ENCODE measurements at regions not wholly inside any gene's neighbourhood (a gene's known extent, or its start where the extent isn't known, plus 50 kb on each side); places are given as distances from the start of the nearest gene placed in this dataset.
"Not testable (repeated sequence)": the region's sequence is repeated elsewhere in the genome, so short reads cannot be mapped to it uniquely, and the experiment has no call there.

DNA sequence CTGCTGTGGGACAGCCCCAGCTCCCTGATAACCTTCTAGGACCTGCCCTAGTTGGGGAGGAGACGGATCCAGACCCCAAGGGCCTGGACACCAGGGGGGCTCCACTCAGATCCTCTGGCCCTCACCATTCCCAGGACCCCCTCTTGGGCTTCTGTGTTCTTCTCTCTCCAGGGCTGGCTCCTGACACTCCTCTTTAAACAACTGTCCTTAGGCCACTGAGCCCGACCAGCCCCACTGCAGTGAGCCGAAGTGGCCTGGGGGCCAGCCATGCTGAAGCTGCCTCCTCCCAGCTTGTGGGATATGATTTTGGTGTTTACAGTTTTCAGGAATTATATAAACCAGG lies 272.4 kb upstream of the SFSWAP start:
- H3K27ac ChIP-seq (ENCODE audit: low read depth, low read length); H2BK20ac ChIP-seq (ENCODE audit: low read length); H3K9ac ChIP-seq (replicated peaks in 1 of 4; ENCODE audit: extremely low read depth in 1 of 4, low read depth in 3 of 4, low read length in 3 of 4); H4K20me1 ChIP-seq (replicated peaks in 1 of 2; ENCODE audit: control insufficient read depth in 1 of 2, insufficient read depth in 2 of 2, low read length in 2 of 2); H3K18ac ChIP-seq (ENCODE audit: extremely low read depth, low read length); H3K23me2 ChIP-seq (ENCODE audit: low read depth, low read length); H3K9me3 ChIP-seq (ENCODE audit: insufficient read depth in 2 of 2, low read depth in 1 of 2, low read length in 1 of 2); H2BK12ac ChIP-seq (ENCODE audit: low read depth, low read length); H4K91ac ChIP-seq (replicated peaks; ENCODE audit: insufficient read length, low read length); FAIRE-seq; H3K56ac ChIP-seq (replicated peaks; ENCODE audit: insufficient read length, low read depth, low read length); H3K4ac ChIP-seq (replicated peaks; ENCODE audit: insufficient read length, low read depth, low read length); H3K4me3 ChIP-seq (ENCODE audit: extremely low read depth in 1 of 4, insufficient read depth in 2 of 4, low read depth in 3 of 4, low read length in 4 of 4); H3K27me3 ChIP-seq (replicated peaks in 1 of 4; ENCODE audit: control insufficient read depth in 3 of 4, extremely low read depth in 1 of 4, insufficient read depth in 3 of 4, low read length in 3 of 4); H2AFZ ChIP-seq (ENCODE audit: low read length); H2BK15ac ChIP-seq (ENCODE audit: low read length); H2AK5ac ChIP-seq (ENCODE audit: low read depth, low read length); H4K5ac ChIP-seq (ENCODE audit: insufficient read length, low read depth, low read length); H3K4me1 ChIP-seq (replicated peaks in 1 of 4; ENCODE audit: control insufficient read depth in 3 of 4, insufficient read depth in 4 of 4, low read length in 3 of 4); H3K79me2 ChIP-seq (ENCODE audit: control insufficient read depth in 1 of 2, insufficient read depth in 2 of 2, low read length in 2 of 2); H3K4me2 ChIP-seq (ENCODE audit: insufficient read depth in 1 of 2, low read depth in 2 of 2, low read length in 2 of 2); H3K14ac ChIP-seq (ENCODE audit: insufficient read length); H3K23ac ChIP-seq (ENCODE audit: insufficient read length); H3K79me1 ChIP-seq (ENCODE audit: low read depth, low read length); H3K36me3 ChIP-seq (ENCODE audit: control insufficient read depth in 2 of 4, insufficient read depth in 4 of 4, low read length in 3 of 4); H2BK5ac ChIP-seq (ENCODE audit: low read depth, low read length); H2BK120ac ChIP-seq (replicated peaks; ENCODE audit: low read depth, low read length): not testable (repeated sequence)
- POLR2A ChIA-PET (ENCODE audit: partially characterized antibody) = interaction anchor here (0.6 kb wide), 1 partner anchor 125 kb away, joined by 3 read pairs; no protein-coding TSS in a partner anchor
- CTCF ChIA-PET (ENCODE audit: partially characterized antibody) = interaction anchor here (0.5 to 3.7 kb wide), 10 partner anchors 11 to 649 kb away, joined by 3 to 26 read pairs (median 4); no protein-coding TSS in a partner anchor
- peak in 1 of 2 experiments; percentile 39 for DNase-seq (ENCODE audit: low read depth in 1 of 2, low spot score in 2 of 2)
- WGBS, 2 experiments (ENCODE audit: extremely low coverage in 1 of 2, insufficient coverage in 1 of 2, insufficient read length in 1 of 2, insufficient replicate concordance in 2 of 2, low coverage in 1 of 2, low lambda C conversion rate in 2 of 2, missing lambda C conversion rate in 1 of 2) = 97% methylated on average over 3 of the region's 3 CpGs; no CpG with 5 or more reads in 1 of the 2 experiments
- H4K8ac ChIP-seq (ENCODE audit: extremely low read depth, insufficient read depth, low read length) = 0 out of 2 replicates have a peak overlapping the region, but pooled peaks have one; percentile 14

Data from H1 (cell line).